RWPE2 (cell line): ENCODE measurements at regions not wholly inside any gene's neighbourhood (a gene's known extent, or its start where the extent isn't known, plus 50 kb on each side); places are given as distances from the start of the nearest gene placed in this dataset.

Experiments
- ATAC-seq: fragments of 200-7000 bp; cut with Tn5 transposase; 3 replicates; pipeline ENCODE4 v1.9.1; 2021; ENCODE audit warnings: low read depth
- DNase-seq: peaks from one replicate; pipeline ENCODE4 v3.0.0-alpha.2; 2020; ENCODE audit warnings: low spot score
- H3K27ac ChIP-seq: fragments of 450-650 bp; 2 replicates; pipeline ENCODE4 v1.5.1; 2017; ENCODE audit warnings: mild to moderate bottlenecking; ENCODE audit not compliant: poor library complexity, severe bottlenecking
- H3K27me3 ChIP-seq: fragments of 250-450 bp; sonication (Bioruptor Pico); 2 replicates; pipeline ENCODE4 v1.5.1; 2021; ENCODE audit warnings: mild to moderate bottlenecking, moderate library complexity; ENCODE audit not compliant: insufficient read depth, poor library complexity, severe bottlenecking
- H3K36me3 ChIP-seq: fragments of 250-450 bp; sonication (Bioruptor Pico); 2 replicates; pipeline ENCODE4 v1.5.1; 2020; ENCODE audit warnings: low read depth, mild to moderate bottlenecking, moderate library complexity
- H3K4me1 ChIP-seq: fragments of 250-450 bp; sonication (Bioruptor Pico); 2 replicates; pipeline ENCODE4 v1.5.1; 2021; ENCODE audit warnings: mild to moderate bottlenecking, moderate library complexity; ENCODE audit not compliant: insufficient read depth, poor library complexity, severe bottlenecking
- H3K4me3 ChIP-seq: fragments of 250-450 bp; sonication (Bioruptor Pico); 2 replicates; pipeline ENCODE4 v1.5.1; 2021; ENCODE audit warnings: mild to moderate bottlenecking, moderate library complexity; ENCODE audit not compliant: severe bottlenecking
- H3K9me3 ChIP-seq: fragments of 250-450 bp; sonication (Bioruptor Pico); 2 replicates; pipeline ENCODE4 v1.5.1; 2021; ENCODE audit warnings: mild to moderate bottlenecking, moderate library complexity; ENCODE audit not compliant: severe bottlenecking
- TF ChIP-seq, protein P1 (sequence below): fragments of 450-650 bp; IDR thresholded peaks from one replicate; pipeline ENCODE4 v1.5.1; 2017; ENCODE audit warnings: mild to moderate bottlenecking, moderate library complexity; ENCODE audit not compliant: poor library complexity, severe bottlenecking

DNA sequence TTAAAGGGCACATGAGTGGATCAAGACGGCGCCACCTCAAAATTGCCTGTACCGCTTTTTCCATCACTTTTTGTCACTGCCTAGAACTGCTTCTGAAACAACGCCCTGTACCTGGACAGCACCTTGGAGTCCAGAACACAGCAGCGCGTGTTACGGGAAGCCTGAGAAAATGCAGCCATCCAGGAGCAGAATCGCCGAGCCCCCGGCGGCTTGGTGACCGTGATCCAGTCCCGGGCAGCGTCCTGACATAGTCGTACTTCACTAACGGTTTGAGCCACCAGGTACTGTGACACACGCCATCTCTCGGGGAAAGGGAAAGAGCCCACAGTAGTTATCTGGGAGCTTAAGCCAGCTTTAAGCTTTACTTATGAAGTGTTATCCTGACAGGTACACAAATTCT lies 168.9 kb upstream of the SALL3 start:
- ATAC-seq: no peak
- no peak for DNase-seq
- Histone ChIP-seq H3K27ac (no peak overlapping the region), H3K36me3 (no peaks in the 10 kb centered on the region), H3K27me3 (no peaks in the 10 kb centered on the region), H3K9me3 (no peaks in the 10 kb centered on the region), H3K4me1 (no peaks in the 10 kb centered on the region), H3K4me3 (no peak overlapping the region)
- TF ChIP-seq, protein P1, sequence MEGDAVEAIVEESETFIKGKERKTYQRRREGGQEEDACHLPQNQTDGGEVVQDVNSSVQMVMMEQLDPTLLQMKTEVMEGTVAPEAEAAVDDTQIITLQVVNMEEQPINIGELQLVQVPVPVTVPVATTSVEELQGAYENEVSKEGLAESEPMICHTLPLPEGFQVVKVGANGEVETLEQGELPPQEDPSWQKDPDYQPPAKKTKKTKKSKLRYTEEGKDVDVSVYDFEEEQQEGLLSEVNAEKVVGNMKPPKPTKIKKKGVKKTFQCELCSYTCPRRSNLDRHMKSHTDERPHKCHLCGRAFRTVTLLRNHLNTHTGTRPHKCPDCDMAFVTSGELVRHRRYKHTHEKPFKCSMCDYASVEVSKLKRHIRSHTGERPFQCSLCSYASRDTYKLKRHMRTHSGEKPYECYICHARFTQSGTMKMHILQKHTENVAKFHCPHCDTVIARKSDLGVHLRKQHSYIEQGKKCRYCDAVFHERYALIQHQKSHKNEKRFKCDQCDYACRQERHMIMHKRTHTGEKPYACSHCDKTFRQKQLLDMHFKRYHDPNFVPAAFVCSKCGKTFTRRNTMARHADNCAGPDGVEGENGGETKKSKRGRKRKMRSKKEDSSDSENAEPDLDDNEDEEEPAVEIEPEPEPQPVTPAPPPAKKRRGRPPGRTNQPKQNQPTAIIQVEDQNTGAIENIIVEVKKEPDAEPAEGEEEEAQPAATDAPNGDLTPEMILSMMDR: no peak

GRCh38 chr18:78812067-78812466 lies 167.6 kb upstream of the SALL3 start:
- ATAC-seq (no peak), DNase-seq (no peak)
- Histone ChIP-seq H3K4me3 (no peak overlapping the region), H3K27ac (no peak overlapping the region), H3K4me1 (no peaks in the 10 kb centered on the region), H3K27me3 (no peaks in the 10 kb centered on the region), H3K9me3 (no peaks in the 10 kb centered on the region), H3K36me3 (no peaks in the 10 kb centered on the region)
- TF ChIP-seq, protein P1: no peak

DNA sequence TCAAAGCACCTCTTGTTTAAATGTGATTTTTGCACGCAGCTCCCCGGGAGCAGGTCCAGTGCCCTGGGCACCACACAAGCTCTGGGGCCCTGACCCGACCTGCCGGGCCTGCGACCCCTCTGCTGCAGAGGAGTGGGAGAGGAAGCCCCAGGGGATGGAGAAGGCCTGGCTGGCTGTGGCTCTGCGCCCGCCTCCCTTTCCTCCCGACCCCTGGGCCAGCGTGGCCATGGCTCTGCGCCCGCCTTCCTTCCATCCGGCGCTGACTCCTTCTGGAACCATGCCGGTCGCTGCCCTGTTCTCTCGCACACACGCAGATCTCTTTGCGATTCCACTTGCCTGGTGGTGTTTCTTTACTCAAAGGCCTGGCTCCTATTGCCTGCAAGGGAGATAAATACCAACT lies 166.5 kb upstream of the SALL3 start:
- Histone ChIP-seq H3K27ac (no peak overlapping the region), H3K27me3 (no peaks in the 10 kb centered on the region), H3K36me3 (no peaks in the 10 kb centered on the region), H3K4me1 (no peaks in the 10 kb centered on the region), H3K4me3 (no peak overlapping the region), H3K9me3 (no peaks in the 10 kb centered on the region)
- TF ChIP-seq, protein P1: no peak
- DNase-seq: no peak
- ATAC-seq: no peak

- no peak overlapping the region for H3K27ac ChIP-seq
- no peak overlapping the region for H3K4me3 ChIP-seq
- DNase-seq: no peak
Measured at GRCh38 chr18:78813936-78814710, 165.5 kb upstream of the SALL3 start.

GRCh38 chr18:78814766-78815165 lies 164.9 kb upstream of the SALL3 start:
- Histone ChIP-seq H3K27me3 (no peaks in the 10 kb centered on the region), H3K4me3 (no peak overlapping the region), H3K36me3 (no peaks in the 10 kb centered on the region), H3K4me1 (no peaks in the 10 kb centered on the region), H3K9me3 (no peaks in the 10 kb centered on the region), H3K27ac (no peak overlapping the region)
- DNase-seq (no peak), ATAC-seq (no peak)
- TF ChIP-seq, protein P1: no peak

More at GRCh38 chr18:78813936-78814710, 165.5 kb upstream of the SALL3 start:
- TF ChIP-seq, protein P1: no peak
- H3K27me3 ChIP-seq: no peaks in the 10 kb centered on the region
- H3K4me1 ChIP-seq: no peaks in the 10 kb centered on the region
- H3K36me3 ChIP-seq: no peaks in the 10 kb centered on the region
- no peak for ATAC-seq
- no peaks in the 10 kb centered on the region for H3K9me3 ChIP-seq
